CD14-positive monocyte (primary cell): ENCODE measurements at regions not wholly inside any gene's neighbourhood (a gene's known extent, or its start where the extent isn't known, plus 50 kb on each side); places are given as distances from the start of the nearest gene placed in this dataset.

ENCODE experiments used
- DNase-seq, 3 donors: peaks; one replicate each; pipeline ENCODE4 v3.0.0-alpha.2; 2011 to 2022
- H2AFZ ChIP-seq: 2 replicates; pipeline ENCODE4 v1.6.0; 2012; ENCODE audit warnings: mild to moderate bottlenecking, low read depth, low read length, inconsistent platforms; ENCODE audit not compliant: insufficient read depth, poor library complexity, severe bottlenecking
- H3K27ac ChIP-seq, 2 donors: 1 replicate in 1 of 2; 2 replicates in 1 of 2; pipeline ENCODE4 v1.5.1; 2012 to 2013; ENCODE audit warnings: low read length in 2 of 2, control low read depth in 1 of 2, inconsistent platforms in 1 of 2, low read depth in 1 of 2, mild to moderate bottlenecking in 1 of 2
- H3K27me3 ChIP-seq, 2 donors: one replicate each; pipeline versions ENCODE4 v1.6.0 to v1.6.1; 2011 to 2013; ENCODE audit warnings: low read length in 2 of 2; ENCODE audit not compliant: control insufficient read depth in 2 of 2, insufficient read depth in 2 of 2
- H3K36me3 ChIP-seq, 2 donors: replicated peaks in 1 of 2; 1 replicate in 1 of 2; 2 replicates in 1 of 2; pipeline versions ENCODE4 v1.5.1 to v1.6.1; 2012 to 2013; ENCODE audit warnings: low read length in 2 of 2, control low read depth in 1 of 2, inconsistent platforms in 1 of 2, mild to moderate bottlenecking in 1 of 2; ENCODE audit not compliant: insufficient read depth in 2 of 2, control insufficient read depth in 1 of 2
- H3K4me1 ChIP-seq, 2 donors: 1 replicate in 1 of 2; 2 replicates in 1 of 2; pipeline versions ENCODE4 v1.5.1 to v1.6.1; 2012 to 2013; ENCODE audit warnings: low read length in 2 of 2, control low read depth in 1 of 2, inconsistent platforms in 1 of 2, mild to moderate bottlenecking in 1 of 2, moderate library complexity in 1 of 2; ENCODE audit not compliant: insufficient read depth in 2 of 2, control insufficient read depth in 1 of 2
- H3K4me2 ChIP-seq: replicated peaks from 2 replicates; pipeline ENCODE3; 2012; ENCODE audit warnings: low read length, moderate library complexity, mild to moderate bottlenecking; ENCODE audit not compliant: poor library complexity, severe bottlenecking; ENCODE audit errors: extremely low read depth
- H3K4me3 ChIP-seq, 3 experiments: fragments of 200-600 bp in 1 of 3; sonication (generic) in 1 of 3; replicated peaks in 1 of 3; 1 replicate in 2 of 3; 2 replicates in 1 of 3; pipeline ENCODE4 v1.5.1; 2011 to 2013; ENCODE audit warnings: low read length in 3 of 3, mild to moderate bottlenecking in 3 of 3, control low read depth in 2 of 3, low read depth in 2 of 3, inconsistent platforms in 1 of 3, moderate library complexity in 1 of 3
- H3K79me2 ChIP-seq: 2 replicates; pipeline ENCODE4 v1.6.0; 2012; ENCODE audit warnings: mild to moderate bottlenecking, control low read depth, inconsistent platforms, low read length, moderate library complexity; ENCODE audit not compliant: insufficient read depth
- H3K9ac ChIP-seq: 2 replicates; pipeline ENCODE4 v1.6.0; 2017; ENCODE audit warnings: low read length, mild to moderate bottlenecking; ENCODE audit not compliant: insufficient read depth, poor library complexity, severe bottlenecking
- H3K9me3 ChIP-seq, 2 donors: replicated peaks in 1 of 2; 1 replicate in 1 of 2; 2 replicates in 1 of 2; pipeline versions ENCODE4 v1.5.1 to v1.6.1; 2012 to 2013; ENCODE audit warnings: low read length in 2 of 2, control low read depth in 1 of 2; ENCODE audit not compliant: control insufficient read depth in 1 of 2, insufficient read depth in 1 of 2
- H4K20me1 ChIP-seq: 2 replicates; pipeline ENCODE4 v1.6.0; 2012; ENCODE audit warnings: mild to moderate bottlenecking, low read length, control low read depth, moderate library complexity; ENCODE audit not compliant: insufficient read depth
- H3K27ac Mint-ChIP-seq, 7 donors: one replicate each; pipeline ENCODE4 v1.8.0; 2020; ENCODE audit warnings: mild to moderate bottlenecking in 7 of 7, mixed read lengths in 7 of 7, moderate library complexity in 6 of 7, inconsistent platforms in 2 of 7
- H3K27me3 Mint-ChIP-seq, 3 donors: one replicate each; pipeline ENCODE4 v1.8.0; 2021 to 2022; ENCODE audit warnings: low read depth in 3 of 3, mild to moderate bottlenecking in 3 of 3, mixed read lengths in 3 of 3, moderate library complexity in 3 of 3, inconsistent platforms in 1 of 3
- H3K36me3 Mint-ChIP-seq, 2 donors: one replicate each; pipeline ENCODE4 v1.8.0; 2020; ENCODE audit warnings: mixed read lengths in 2 of 2, inconsistent platforms in 1 of 2, mild to moderate bottlenecking in 1 of 2
- H3K4me1 Mint-ChIP-seq: one replicate; pipeline ENCODE4 v1.8.0; 2020; ENCODE audit warnings: mild to moderate bottlenecking, mixed read lengths
- H3K4me3 Mint-ChIP-seq, 2 donors: one replicate each; pipeline ENCODE4 v1.8.0; 2020; ENCODE audit warnings: mild to moderate bottlenecking in 2 of 2, mixed read lengths in 2 of 2, moderate library complexity in 1 of 2
- H3K9me3 Mint-ChIP-seq, 7 donors: one replicate each; pipeline ENCODE4 v1.8.0; 2020 to 2022; ENCODE audit warnings: mixed read lengths in 7 of 7, mild to moderate bottlenecking in 6 of 7, moderate library complexity in 6 of 7, inconsistent platforms in 2 of 7
- WGBS: methylation state at CpG from one replicate; pipeline ENCODE4 v1.1.5; 2013; ENCODE audit warnings: missing lambda C conversion rate; ENCODE audit not compliant: insufficient coverage; 5-methylcytosine and 5-hydroxymethylcytosine counted together
- intact Hi-C, 2 donors: fragments of 100-400 bp; cut with micrococcal nuclease; formaldehyde crosslinking; loops; one replicate each; pipeline versions ENCODE4 v1.15.0 to v1.15.1; 2023
- TF ChIP-seq, protein P1 (sequence below): fragments of 200-600 bp; IDR thresholded peaks from one replicate; pipeline ENCODE4 v1.8.0; 2022; ENCODE audit warnings: antibody characterized with exemption, mild to moderate bottlenecking

DNA sequence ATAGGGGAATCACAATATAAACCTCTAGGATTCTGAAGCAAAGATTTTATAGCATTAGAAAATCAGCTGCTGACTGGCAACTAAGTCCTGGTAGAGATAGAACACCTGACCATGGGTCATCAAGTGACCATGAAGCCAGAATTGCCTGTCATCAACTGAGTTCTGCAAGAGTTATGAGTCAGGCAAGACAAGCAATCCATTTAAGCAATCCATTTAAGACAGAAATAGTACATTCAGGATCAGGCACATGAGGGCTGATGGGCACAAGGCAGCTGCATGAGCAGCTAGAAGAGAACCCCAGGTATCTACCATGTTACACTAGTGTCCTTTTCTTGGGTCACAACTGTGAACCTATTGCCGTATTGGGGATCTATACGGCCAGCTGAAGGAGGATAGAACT, 98.9 kb downstream of the SPRY1 start:
- peak; percentile 59 to 85 (median 74) for DNase-seq
- Mint-ChIP-seq H3K36me3 (peaks cover 0 to 4% of the 10 kb centered on the region in 2 donors), H3K27me3 (no peaks in the 10 kb centered on the region), H3K9me3 (peaks cover 0 to 12% (median 2%) of the 10 kb centered on the region in 7 donors), H3K4me3 (no peak overlapping the region), H3K27ac (peak overlapping the region in 4 of 7 donors; percentile 43 to 85 (median 66)), H3K4me1 (peaks cover 40% of the 10 kb centered on the region)
- H3K4me1 ChIP-seq, result peaks cover 11 to 30% of the 10 kb centered on the region in 2 donors
- no peak overlapping the region for H2AFZ ChIP-seq
- no CpG with 5 or more reads among the region's 2 CpGs for WGBS
- no peak overlapping the region for H3K4me3 ChIP-seq
- H3K36me3 ChIP-seq, result no peaks in the 10 kb centered on the region
- no peak overlapping the region for H3K27ac ChIP-seq
- TF ChIP-seq, protein P1, sequence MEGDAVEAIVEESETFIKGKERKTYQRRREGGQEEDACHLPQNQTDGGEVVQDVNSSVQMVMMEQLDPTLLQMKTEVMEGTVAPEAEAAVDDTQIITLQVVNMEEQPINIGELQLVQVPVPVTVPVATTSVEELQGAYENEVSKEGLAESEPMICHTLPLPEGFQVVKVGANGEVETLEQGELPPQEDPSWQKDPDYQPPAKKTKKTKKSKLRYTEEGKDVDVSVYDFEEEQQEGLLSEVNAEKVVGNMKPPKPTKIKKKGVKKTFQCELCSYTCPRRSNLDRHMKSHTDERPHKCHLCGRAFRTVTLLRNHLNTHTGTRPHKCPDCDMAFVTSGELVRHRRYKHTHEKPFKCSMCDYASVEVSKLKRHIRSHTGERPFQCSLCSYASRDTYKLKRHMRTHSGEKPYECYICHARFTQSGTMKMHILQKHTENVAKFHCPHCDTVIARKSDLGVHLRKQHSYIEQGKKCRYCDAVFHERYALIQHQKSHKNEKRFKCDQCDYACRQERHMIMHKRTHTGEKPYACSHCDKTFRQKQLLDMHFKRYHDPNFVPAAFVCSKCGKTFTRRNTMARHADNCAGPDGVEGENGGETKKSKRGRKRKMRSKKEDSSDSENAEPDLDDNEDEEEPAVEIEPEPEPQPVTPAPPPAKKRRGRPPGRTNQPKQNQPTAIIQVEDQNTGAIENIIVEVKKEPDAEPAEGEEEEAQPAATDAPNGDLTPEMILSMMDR, result no peak
- H3K4me2 ChIP-seq, result no peak overlapping the region
- no peaks in the 10 kb centered on the region for H3K9me3 ChIP-seq
- no peaks in the 10 kb centered on the region for H4K20me1 ChIP-seq
- H3K27me3 ChIP-seq, result no peaks in the 10 kb centered on the region
- H3K9ac ChIP-seq, result no peak overlapping the region
- intact Hi-C loops, result no loop called here
- H3K79me2 ChIP-seq, result no peaks in the 10 kb centered on the region

DNA sequence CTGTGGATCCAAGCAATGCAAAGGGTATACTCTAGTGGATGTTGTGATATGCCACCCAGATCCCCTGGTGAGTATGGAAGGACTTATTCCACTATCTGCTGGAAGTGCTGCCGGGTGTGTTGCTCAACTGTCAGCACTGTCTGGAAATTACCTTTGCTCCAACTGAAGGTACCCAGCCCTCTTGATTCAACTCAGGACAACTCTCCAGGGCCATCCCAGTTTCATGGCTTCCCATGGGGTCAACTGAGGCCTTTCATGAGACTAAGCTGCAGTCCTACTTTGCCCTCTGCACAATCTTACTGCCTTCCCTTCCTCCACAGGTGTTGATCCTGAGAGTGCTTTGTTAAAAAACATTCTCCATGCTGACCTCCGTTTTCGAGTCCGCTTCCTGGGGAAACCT, 99.8 kb downstream of the SPRY1 start:
- no peak overlapping the region for H3K4me2 ChIP-seq
- WGBS, result 88% methylated on average over 4 of the region's 4 CpGs

More for the DNA sequence above, 99.8 kb downstream of the SPRY1 start:
- Histone ChIP-seq H3K4me1 (peaks cover 11 to 30% of the 10 kb centered on the region in 2 donors), H4K20me1 (no peaks in the 10 kb centered on the region), H3K27me3 (no peaks in the 10 kb centered on the region), H3K27ac (no peak overlapping the region), H3K9ac (no peak overlapping the region), H3K36me3 (no peaks in the 10 kb centered on the region), H3K9me3 (no peaks in the 10 kb centered on the region), H3K79me2 (no peaks in the 10 kb centered on the region), H3K4me3 (no peak overlapping the region), H2AFZ (no peak overlapping the region)
- DNase-seq, result no peak
- intact Hi-C loops, result no loop called here
- Mint-ChIP-seq H3K4me3 (no peak overlapping the region), H3K36me3 (peaks cover 0 to 4% of the 10 kb centered on the region in 2 donors), H3K27me3 (peaks cover 0 to 5% (median 2%) of the 10 kb centered on the region in 3 donors), H3K4me1 (peaks cover 40% of the 10 kb centered on the region), H3K27ac (peak overlapping the region in 3 of 7 donors; percentile 35 to 58 (median 47)), H3K9me3 (peaks cover 0 to 12% (median 2%) of the 10 kb centered on the region in 7 donors)
- TF ChIP-seq, protein P1, result no peak
